Adrenal gland (tissue), 9 donors: ENCODE measurements at regions not wholly inside any gene's neighbourhood (a gene's known extent, or its start where the extent isn't known, plus 50 kb on each side); places are given as distances from the start of the nearest gene placed in this dataset.

Experiments used
- DNase-seq, 7 donors: peaks; one replicate each; pipeline ENCODE4 v3.0.0-alpha.2; 2019 to 2020
- H3K27ac ChIP-seq, 5 donors: fragments of 200-600 bp; sonication (generic) in 4 of 5; 1 replicate in 3 of 5; 2 replicates in 2 of 5; pipeline versions ENCODE4 v1.5.1 to v1.8.0; 2016 to 2020; ENCODE audit warnings: mild to moderate bottlenecking in 1 of 5
- H3K27me3 ChIP-seq: fragments of 200-600 bp; 2 replicates; pipeline ENCODE4 v1.8.0; 2021
- H3K36me3 ChIP-seq, 2 donors: fragments of 200-600 bp; replicated peaks in 1 of 2; 1 replicate in 1 of 2; 2 replicates in 1 of 2; pipeline versions ENCODE4 v1.5.1 to v1.8.0; 2018 to 2022
- H3K4me1 ChIP-seq, 2 donors: fragments of 200-600 bp; replicated peaks in 1 of 2; 1 replicate in 1 of 2; 2 replicates in 1 of 2; pipeline versions ENCODE4 v1.5.1 to v1.8.0; 2018 to 2021
- H3K4me3 ChIP-seq, 4 donors: fragments of 200-600 bp; sonication (generic) in 3 of 4; one replicate each; pipeline ENCODE4 v1.5.1; 2016 to 2018
- H3K9me3 ChIP-seq, 3 donors: fragments of 200-600 bp; sonication (generic) in 1 of 3; replicated peaks in 1 of 3; 1 replicate in 2 of 3; 2 replicates in 1 of 3; pipeline versions ENCODE4 v1.5.1 to v1.8.0; 2016 to 2021
- POLR2A ChIP-seq, 2 donors: fragments of 450-650 bp; IDR thresholded peaks; one replicate each; pipeline ENCODE4 v1.6.1; 2017; ENCODE audit warnings: antibody characterized with exemption in 2 of 2, mild to moderate bottlenecking in 2 of 2, moderate library complexity in 1 of 2
- WGBS, 4 donors: extraction: QIAGEN DNeasy Blood & Tissue Kit in 2 of 4; methylation state at CpG; one replicate each; pipeline versions ENCODE4 v1.1.5 to v1.1.7; 2013 to 2017; 5-methylcytosine and 5-hydroxymethylcytosine counted together
- intact Hi-C, 2 donors: fragments of 100-400 bp; cut with DNase I; formaldehyde crosslinking; loops; one replicate each; pipeline versions ENCODE4 v1.14.1 to v1.15.0; 2022 to 2023
- TF ChIP-seq, protein P1 (sequence below), 6 experiments: fragments of 450-650 bp in 4 of 6; fragments of 200-600 bp in 2 of 6; sonication (generic) in 1 of 6; IDR thresholded peaks; 1 replicate in 5 of 6; 2 replicates in 1 of 6; pipeline versions ENCODE4 v1.5.1 to v1.8.0; 2016 to 2021; ENCODE audit warnings: antibody characterized with exemption in 6 of 6, mild to moderate bottlenecking in 2 of 6, moderate library complexity in 1 of 6
- donor health status: healthy with polysubstance abuse.
- donor health status: Bipolar disorder and iron deficiency.
- donor health status: DM: yes; HTN: yes; CAD: no.
- donor health status: DM: no; HTN: no; CAD: no.
- donor health status: DM: no; HTN: no; CAD: no.

DNA sequence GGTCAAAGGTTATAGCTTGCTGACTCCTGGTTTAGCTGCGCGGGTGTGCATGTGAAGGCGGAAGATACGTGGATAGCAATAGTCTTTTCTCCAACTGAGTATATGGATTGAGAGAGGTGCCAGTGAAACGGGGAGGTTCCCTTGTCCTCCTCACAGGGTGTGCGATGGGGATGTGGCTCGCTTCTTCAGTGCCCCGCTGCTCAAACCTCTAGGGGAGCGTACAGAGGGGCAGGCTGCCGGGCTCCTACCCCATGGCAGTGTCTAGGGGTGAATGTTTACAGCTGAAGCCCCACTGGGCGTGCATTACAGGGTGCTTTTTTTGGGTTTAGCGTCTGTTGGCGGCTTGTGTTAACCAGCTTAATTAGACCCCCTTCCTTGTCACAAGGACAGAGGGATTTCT is 438.5 kb downstream of the CCSER2 start:
- H3K27ac ChIP-seq: no peak overlapping the region
- intact Hi-C loops: no loop called here
- TF ChIP-seq POLR2A (IDR thresholded peaks at IDR 0.05): no peak
- TF ChIP-seq, protein P1, sequence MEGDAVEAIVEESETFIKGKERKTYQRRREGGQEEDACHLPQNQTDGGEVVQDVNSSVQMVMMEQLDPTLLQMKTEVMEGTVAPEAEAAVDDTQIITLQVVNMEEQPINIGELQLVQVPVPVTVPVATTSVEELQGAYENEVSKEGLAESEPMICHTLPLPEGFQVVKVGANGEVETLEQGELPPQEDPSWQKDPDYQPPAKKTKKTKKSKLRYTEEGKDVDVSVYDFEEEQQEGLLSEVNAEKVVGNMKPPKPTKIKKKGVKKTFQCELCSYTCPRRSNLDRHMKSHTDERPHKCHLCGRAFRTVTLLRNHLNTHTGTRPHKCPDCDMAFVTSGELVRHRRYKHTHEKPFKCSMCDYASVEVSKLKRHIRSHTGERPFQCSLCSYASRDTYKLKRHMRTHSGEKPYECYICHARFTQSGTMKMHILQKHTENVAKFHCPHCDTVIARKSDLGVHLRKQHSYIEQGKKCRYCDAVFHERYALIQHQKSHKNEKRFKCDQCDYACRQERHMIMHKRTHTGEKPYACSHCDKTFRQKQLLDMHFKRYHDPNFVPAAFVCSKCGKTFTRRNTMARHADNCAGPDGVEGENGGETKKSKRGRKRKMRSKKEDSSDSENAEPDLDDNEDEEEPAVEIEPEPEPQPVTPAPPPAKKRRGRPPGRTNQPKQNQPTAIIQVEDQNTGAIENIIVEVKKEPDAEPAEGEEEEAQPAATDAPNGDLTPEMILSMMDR (IDR thresholded peaks at IDR 0.05): no peak
- H3K9me3 ChIP-seq: no peaks in the 10 kb centered on the region
- H3K36me3 ChIP-seq: no peaks in the 10 kb centered on the region
- H3K4me3 ChIP-seq: no peak overlapping the region
- no peaks in the 10 kb centered on the region for H3K4me1 ChIP-seq
- DNase-seq: no peak
- WGBS, 4 donors: 86 to 95% (median 91%) methylated on average over 10 to 13 of the region's 13 CpGs
- no peaks in the 10 kb centered on the region for H3K27me3 ChIP-seq

GRCh38 chr10:84768132-84768531 is 439.7 kb downstream of the CCSER2 start:
- 84 to 89% (median 87%) methylated on average over 4 of the region's 4 CpGs for WGBS, 4 donors
- Histone ChIP-seq H3K27ac (no peak overlapping the region), H3K36me3 (no peaks in the 10 kb centered on the region), H3K4me3 (no peak overlapping the region), H3K27me3 (no peaks in the 10 kb centered on the region), H3K9me3 (no peaks in the 10 kb centered on the region), H3K4me1 (no peaks in the 10 kb centered on the region)
- intact Hi-C loops: no loop called here
- no peak for TF ChIP-seq POLR2A (IDR thresholded peaks at IDR 0.05)
- TF ChIP-seq, protein P1 (IDR thresholded peaks at IDR 0.05): no peak
- no peak for DNase-seq

DNA sequence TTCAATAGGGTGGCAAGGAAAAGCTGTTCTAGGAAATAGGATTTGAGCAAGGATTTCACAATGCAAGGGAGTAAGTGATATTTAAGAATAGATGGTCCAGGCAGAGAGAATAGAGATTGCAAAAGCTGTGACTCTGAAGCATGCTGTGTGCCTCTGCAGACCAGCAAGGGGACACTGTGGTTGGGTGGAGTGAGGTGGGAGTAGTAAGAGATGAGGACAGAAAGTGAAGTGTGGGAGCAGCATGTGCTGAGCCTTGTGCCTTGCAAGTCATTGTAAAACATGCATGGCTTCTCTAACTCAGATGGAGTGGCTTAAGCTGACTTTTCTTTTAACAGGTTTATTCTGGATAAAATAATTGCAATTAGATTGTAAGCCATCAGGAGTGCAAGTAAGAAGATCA is 442.4 kb downstream of the CCSER2 start:
- H3K4me1 ChIP-seq: no peaks in the 10 kb centered on the region
- no peak overlapping the region for H3K27ac ChIP-seq
- intact Hi-C loops: no loop called here
- no peaks in the 10 kb centered on the region for H3K9me3 ChIP-seq
- TF ChIP-seq, protein P1 (IDR thresholded peaks at IDR 0.05): no peak
- TF ChIP-seq POLR2A (IDR thresholded peaks at IDR 0.05): no peak
- H3K27me3 ChIP-seq: no peaks in the 10 kb centered on the region
- H3K36me3 ChIP-seq: no peaks in the 10 kb centered on the region
- DNase-seq: no peak
- H3K4me3 ChIP-seq: no peak overlapping the region

- DNase-seq: peak in 4 of 7 donors; percentile 19 to 63 (median 30)
- Histone ChIP-seq H3K4me3 (no peak overlapping the region), H3K27me3 (no peaks in the 10 kb centered on the region), H3K36me3 (no peaks in the 10 kb centered on the region), H3K27ac (no peak overlapping the region), H3K4me1 (no peaks in the 10 kb centered on the region), H3K9me3 (no peaks in the 10 kb centered on the region)
- WGBS, 4 donors: 0 to 27% (median 7%) methylated on average over 1 of the region's 1 CpG
- intact Hi-C loops: no loop called here
- TF ChIP-seq, protein P1 (IDR thresholded peaks at IDR 0.05): peak; percentile 26 to 53 (median 48)
- TF ChIP-seq POLR2A (IDR thresholded peaks at IDR 0.05): no peak
Measured at GRCh38 chr10:84783386-84783785, 455.0 kb downstream of the CCSER2 start.
